Thyroid gland (tissue), 4 donors: ENCODE measurements at regions not wholly inside any gene's neighbourhood (a gene's known extent, or its start where the extent isn't known, plus 50 kb on each side); places are given as distances from the start of the nearest gene placed in this dataset.

Experiments
- DNase-seq, 2 donors: peaks; one replicate each; pipeline ENCODE4 v3.0.0-alpha.2; 2019
- H3K27ac ChIP-seq, 3 donors: fragments of 200-600 bp; sonication (generic); 1 replicate in 2 of 3; 2 replicates in 1 of 3; pipeline ENCODE4 v1.5.1; 2016 to 2019; ENCODE audit warnings: mild to moderate bottlenecking in 1 of 3, moderate library complexity in 1 of 3
- H3K27me3 ChIP-seq: fragments of 200-600 bp; sonication (generic); one replicate; pipeline ENCODE4 v1.5.1; 2019
- H3K36me3 ChIP-seq, 2 donors: fragments of 200-600 bp; sonication (generic); one replicate each; pipeline ENCODE4 v1.5.1; 2016 to 2019
- H3K4me1 ChIP-seq, 2 donors: fragments of 200-600 bp; sonication (generic); one replicate each; pipeline ENCODE4 v1.5.1; 2017 to 2019
- H3K4me3 ChIP-seq, 3 donors: fragments of 200-600 bp; sonication (generic); replicated peaks in 1 of 3; 1 replicate in 2 of 3; 2 replicates in 1 of 3; pipeline ENCODE4 v1.5.1; 2016; ENCODE audit warnings: mild to moderate bottlenecking in 1 of 3
- H3K9me3 ChIP-seq: fragments of 200-600 bp; sonication (generic); one replicate; pipeline ENCODE4 v1.5.1; 2017
- CTCF ChIP-seq, 6 experiments: fragments of 200-600 bp in 3 of 6; fragments of 450-650 bp in 3 of 6; sonication (generic) in 3 of 6; IDR thresholded peaks; one replicate each; pipeline ENCODE4 v1.5.1; 2016 to 2019; ENCODE audit warnings: antibody characterized with exemption in 6 of 6, mild to moderate bottlenecking in 2 of 6, inconsistent platforms in 1 of 6, moderate library complexity in 1 of 6
- POLR2A ChIP-seq, 2 donors: fragments of 450-650 bp; IDR thresholded peaks; one replicate each; pipeline ENCODE4 v1.6.1; 2017; ENCODE audit warnings: antibody characterized with exemption in 2 of 2, mild to moderate bottlenecking in 2 of 2, moderate library complexity in 1 of 2
- WGBS, 2 donors: methylation state at CpG; one replicate each; pipeline ENCODE4 v1.1.5; 2017; 5-methylcytosine and 5-hydroxymethylcytosine counted together
- intact Hi-C: fragments of 100-400 bp; cut with DNase I; formaldehyde crosslinking; loops from one replicate; pipeline ENCODE4 v1.15.1; 2023

GRCh38 chr16:86894925-86895324 is 316.6 kb downstream of the FOXL1 start:
- no peak overlapping the region for H3K27ac ChIP-seq
- H3K27me3 ChIP-seq = no peaks in the 10 kb centered on the region
- no peak for DNase-seq
- WGBS, 2 donors = 81 to 82% methylated on average over 9 to 15 of the region's 15 CpGs
- no peaks in the 10 kb centered on the region for H3K4me1 ChIP-seq
- intact Hi-C loops = no loop called here
- no peaks in the 10 kb centered on the region for H3K9me3 ChIP-seq
- no peaks in the 10 kb centered on the region for H3K36me3 ChIP-seq
- no peak for TF ChIP-seq CTCF (IDR thresholded peaks at IDR 0.05)
- TF ChIP-seq POLR2A (IDR thresholded peaks at IDR 0.05) = no peak
- H3K4me3 ChIP-seq = no peak overlapping the region

GRCh38 chr16:86895606-86896005 is 317.3 kb downstream of the FOXL1 start:
- no peaks in the 10 kb centered on the region for H3K4me1 ChIP-seq
- H3K27ac ChIP-seq = no peak overlapping the region
- TF ChIP-seq POLR2A (IDR thresholded peaks at IDR 0.05) = no peak
- no peaks in the 10 kb centered on the region for H3K9me3 ChIP-seq
- WGBS, 2 donors = 32 to 37% methylated on average over 11 of the region's 11 CpGs
- H3K36me3 ChIP-seq = no peaks in the 10 kb centered on the region
- H3K4me3 ChIP-seq = no peak overlapping the region
- H3K27me3 ChIP-seq = no peaks in the 10 kb centered on the region
- no peak for DNase-seq
- intact Hi-C loops = no loop called here

GRCh38 chr16:86896976-86897375 is 318.6 kb downstream of the FOXL1 start:
- TF ChIP-seq POLR2A (IDR thresholded peaks at IDR 0.05) = no peak
- no peak for TF ChIP-seq CTCF (IDR thresholded peaks at IDR 0.05)
- DNase-seq = no peak
- Histone ChIP-seq H3K36me3 (no peaks in the 10 kb centered on the region), H3K27ac (no peak overlapping the region), H3K4me3 (no peak overlapping the region), H3K27me3 (no peaks in the 10 kb centered on the region), H3K9me3 (no peaks in the 10 kb centered on the region), H3K4me1 (no peaks in the 10 kb centered on the region)
- intact Hi-C loops = no loop called here
- 79 to 82% methylated on average over 9 of the region's 9 CpGs for WGBS, 2 donors

GRCh38 chr16:86897486-86897885 is 319.1 kb downstream of the FOXL1 start:
- no peak for TF ChIP-seq CTCF (IDR thresholded peaks at IDR 0.05)
- no peak for TF ChIP-seq POLR2A (IDR thresholded peaks at IDR 0.05)
- intact Hi-C loops = no loop called here
- Histone ChIP-seq H3K4me1 (no peaks in the 10 kb centered on the region), H3K27me3 (no peaks in the 10 kb centered on the region), H3K9me3 (no peaks in the 10 kb centered on the region), H3K36me3 (no peaks in the 10 kb centered on the region), H3K4me3 (no peak overlapping the region), H3K27ac (no peak overlapping the region)
- DNase-seq = no peak
- WGBS, 2 donors = 86 to 91% methylated on average over 11 of the region's 11 CpGs

- H3K27ac ChIP-seq = no peak overlapping the region
- intact Hi-C loops = no loop called here
- no peaks in the 10 kb centered on the region for H3K36me3 ChIP-seq
- no peak overlapping the region for H3K4me3 ChIP-seq
- no peak for TF ChIP-seq POLR2A (IDR thresholded peaks at IDR 0.05)
- no peaks in the 10 kb centered on the region for H3K4me1 ChIP-seq
- no peaks in the 10 kb centered on the region for H3K9me3 ChIP-seq
- WGBS, 2 donors = 79 to 90% methylated on average over 2 to 5 of the region's 5 CpGs
- H3K27me3 ChIP-seq = no peaks in the 10 kb centered on the region
- no peak for DNase-seq
Observed at GRCh38 chr16:86898386-86898785, 320.0 kb downstream of the FOXL1 start.

- H3K27me3 ChIP-seq = no peaks in the 10 kb centered on the region
- H3K4me1 ChIP-seq = no peaks in the 10 kb centered on the region
- H3K36me3 ChIP-seq = no peaks in the 10 kb centered on the region
- no peak overlapping the region for H3K27ac ChIP-seq
- H3K4me3 ChIP-seq = no peak overlapping the region
- H3K9me3 ChIP-seq = no peaks in the 10 kb centered on the region
- TF ChIP-seq CTCF (IDR thresholded peaks at IDR 0.05) = no peak
- TF ChIP-seq POLR2A (IDR thresholded peaks at IDR 0.05) = no peak
- no peak for DNase-seq
- 55 to 83% methylated on average over 2 to 6 of the region's 6 CpGs for WGBS, 2 donors
- intact Hi-C loops = no loop called here
Observed at GRCh38 chr16:86899151-86899550, 320.8 kb downstream of the FOXL1 start.
